CD4-positive, alpha-beta T cell treated with Interferon gamma for 1 hour (primary cell): ENCODE measurements at regions not wholly inside any gene's neighbourhood (a gene's known extent, or its start where the extent isn't known, plus 50 kb on each side); places are given as distances from the start of the nearest gene placed in this dataset.

Experiments used
- DNase-seq: peaks from one replicate; pipeline ENCODE4 v3.0.0-alpha.2; 2020

DNA sequence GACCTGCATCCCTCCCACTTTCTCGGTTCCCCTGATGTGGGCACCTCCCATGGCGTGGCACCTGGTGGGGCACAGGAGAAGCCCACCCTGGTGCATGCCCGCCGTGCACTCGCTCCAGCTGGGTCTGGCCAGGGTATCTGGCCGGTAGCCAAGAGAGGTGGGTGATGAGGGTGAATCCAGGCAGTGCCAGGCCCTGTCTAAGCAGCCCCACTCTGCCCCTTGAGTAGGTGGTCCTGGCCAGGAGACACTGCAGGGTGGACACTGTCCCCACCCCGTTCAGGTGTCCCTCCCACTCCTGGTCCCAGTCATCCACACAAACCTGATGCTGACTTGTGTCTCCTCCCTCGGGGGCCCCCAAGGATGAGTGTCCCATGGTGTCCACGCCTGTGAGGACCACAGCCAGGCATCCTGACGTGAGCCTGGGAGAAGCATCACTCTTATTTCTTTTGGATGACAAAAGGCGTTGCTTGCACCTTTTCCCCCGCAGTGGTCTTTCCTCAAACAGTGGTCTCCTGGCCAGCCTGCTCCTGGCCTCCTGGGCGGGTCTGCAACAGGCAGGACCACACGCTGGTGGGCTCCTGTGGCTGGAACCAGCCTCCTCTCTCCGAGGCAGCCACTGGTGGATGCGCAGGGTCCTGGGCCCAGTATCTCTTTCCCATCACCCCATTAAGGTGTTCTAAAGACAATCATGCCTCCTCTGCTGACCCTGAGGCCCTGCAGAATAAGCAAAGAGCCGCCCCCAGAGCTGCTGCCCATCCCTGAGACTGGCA is 922.3 kb downstream of the BRD1 start:
- no peak for DNase-seq

DNA sequence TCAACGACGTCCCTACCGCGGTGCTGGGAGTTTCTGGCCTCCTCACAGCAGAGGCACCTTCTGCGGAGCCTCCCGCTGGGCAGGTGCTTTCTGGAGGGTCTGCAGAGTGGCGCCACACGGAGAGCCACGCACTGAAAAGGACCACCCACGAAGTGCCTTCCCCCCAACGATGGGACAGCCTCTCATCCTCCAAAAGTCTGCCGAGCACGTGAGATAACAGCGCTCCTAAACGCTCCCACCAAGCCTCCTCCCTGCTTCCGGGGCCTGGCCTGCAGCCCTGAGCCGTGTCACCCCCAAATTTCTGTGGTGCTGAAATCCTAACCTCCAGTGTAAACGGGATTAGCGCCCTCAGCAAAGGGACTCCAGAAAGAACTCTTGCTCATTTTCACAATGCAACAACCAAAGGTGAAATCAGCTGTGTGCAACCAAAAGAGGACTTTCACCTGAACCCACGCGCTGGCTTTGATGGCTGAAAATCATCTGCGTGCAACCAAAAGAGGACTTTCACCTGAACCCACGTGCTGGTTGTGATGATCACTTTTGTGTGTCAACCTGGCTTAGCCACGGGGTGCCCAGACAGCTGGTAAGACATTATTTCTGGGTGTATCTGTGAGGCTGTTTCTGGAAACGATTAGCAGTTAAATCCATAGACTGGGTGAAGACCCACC is 924.6 kb downstream of the BRD1 start:
- no peak for DNase-seq

GRCh38 chr22:48902001-48902869 is 925.4 kb downstream of the BRD1 start:
- DNase-seq = no peak

DNA sequence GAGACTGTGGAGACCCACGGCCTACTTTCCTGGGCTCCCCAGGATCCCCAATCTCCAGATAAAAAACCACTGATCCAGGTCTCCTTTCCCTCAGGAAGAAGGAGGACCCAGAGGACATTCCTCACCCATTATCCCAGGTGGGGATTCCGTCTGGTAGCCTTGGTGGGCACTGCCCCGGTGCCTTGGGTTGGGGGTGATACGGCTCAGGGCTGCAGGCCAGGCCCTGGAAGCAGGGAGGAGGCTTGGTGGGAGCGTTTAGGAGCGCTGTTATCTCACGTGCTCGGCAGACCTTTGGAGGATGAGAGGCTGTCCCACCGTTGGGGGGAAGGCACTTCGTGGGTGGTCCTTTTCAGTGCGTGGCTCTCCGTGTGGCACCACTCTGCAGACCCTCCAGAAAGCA is 926.3 kb downstream of the BRD1 start:
- DNase-seq = no peak

- DNase-seq = no peak
Measured at GRCh38 chr22:48900626-48901025, 927.0 kb downstream of the BRD1 start.

GRCh38 chr22:48900327-48900597 is 927.4 kb downstream of the BRD1 start:
- no peak for DNase-seq

DNA sequence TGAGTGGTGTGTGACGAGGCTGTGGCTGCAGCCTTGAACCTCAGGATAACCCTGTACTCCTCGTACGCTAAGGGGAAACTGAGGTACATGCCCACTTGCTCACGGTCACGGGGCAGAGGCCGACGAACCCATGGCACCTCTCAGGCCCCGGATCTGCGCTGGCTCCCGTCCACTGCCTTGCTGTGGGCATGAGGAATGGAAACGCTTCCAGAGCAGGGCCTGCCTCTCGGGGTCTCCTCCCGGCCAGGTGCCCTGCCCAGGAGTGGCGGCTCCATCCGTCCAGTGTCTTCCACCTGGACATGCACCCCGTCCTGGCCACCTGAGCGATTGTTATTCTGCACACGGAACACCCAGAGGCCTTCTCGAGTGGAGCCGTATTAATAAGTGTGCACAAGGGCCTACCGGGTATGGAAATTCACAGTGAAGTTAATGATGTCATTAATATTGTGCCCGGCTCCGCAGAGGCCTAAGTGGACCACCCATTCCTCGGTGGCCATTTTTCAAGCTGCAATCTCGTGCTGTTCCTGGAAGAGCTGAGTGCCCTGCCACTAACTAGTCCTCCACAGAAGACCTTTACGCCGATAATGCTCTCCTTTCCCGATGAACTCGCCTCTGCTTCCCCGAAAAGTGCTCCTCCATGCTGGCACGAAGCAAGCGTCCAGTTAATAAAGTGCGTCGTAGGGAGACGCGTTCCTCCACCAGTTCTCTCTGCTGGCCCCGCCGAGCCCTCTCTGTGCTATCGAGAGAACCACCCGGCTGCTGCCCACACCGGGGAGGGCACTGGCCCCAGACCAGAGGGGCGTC is 927.9 kb downstream of the BRD1 start:
- DNase-seq = no peak

DNA sequence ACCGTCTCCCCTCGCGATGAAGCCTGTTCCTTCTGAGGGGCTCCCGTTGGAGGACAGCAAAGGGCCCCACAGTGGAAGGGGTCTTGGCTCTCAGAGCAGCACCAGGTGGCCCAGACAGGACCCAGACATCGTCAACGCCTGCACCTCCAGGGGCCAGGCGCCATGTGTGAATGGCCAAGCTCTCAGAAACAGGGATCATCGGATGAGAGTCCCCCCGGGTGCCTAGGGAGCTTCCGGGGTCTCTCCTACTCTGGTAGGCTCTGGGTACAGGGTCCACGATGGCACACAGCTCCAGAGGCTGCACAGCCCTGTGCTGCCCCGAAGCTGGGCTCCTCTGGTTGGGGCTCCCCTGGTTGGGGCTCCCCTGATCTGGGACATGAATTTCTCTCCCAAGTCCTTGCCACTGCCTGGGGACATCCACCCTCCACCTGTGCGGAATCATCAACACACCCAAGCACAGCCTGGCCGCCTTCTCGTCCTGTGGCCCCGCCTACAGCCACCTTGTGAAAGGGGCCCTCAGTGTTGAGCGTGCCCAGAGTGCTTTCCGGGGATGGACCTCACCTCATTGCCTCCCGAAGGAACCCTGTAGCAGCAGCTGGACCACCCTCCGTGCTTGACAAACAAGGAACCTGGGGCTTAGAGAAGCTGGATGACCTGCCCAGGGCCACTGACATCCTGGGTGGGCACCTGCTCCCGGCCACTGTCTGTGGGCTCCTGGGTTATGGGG is 929.0 kb downstream of the BRD1 start:
- no peak for DNase-seq

DNA sequence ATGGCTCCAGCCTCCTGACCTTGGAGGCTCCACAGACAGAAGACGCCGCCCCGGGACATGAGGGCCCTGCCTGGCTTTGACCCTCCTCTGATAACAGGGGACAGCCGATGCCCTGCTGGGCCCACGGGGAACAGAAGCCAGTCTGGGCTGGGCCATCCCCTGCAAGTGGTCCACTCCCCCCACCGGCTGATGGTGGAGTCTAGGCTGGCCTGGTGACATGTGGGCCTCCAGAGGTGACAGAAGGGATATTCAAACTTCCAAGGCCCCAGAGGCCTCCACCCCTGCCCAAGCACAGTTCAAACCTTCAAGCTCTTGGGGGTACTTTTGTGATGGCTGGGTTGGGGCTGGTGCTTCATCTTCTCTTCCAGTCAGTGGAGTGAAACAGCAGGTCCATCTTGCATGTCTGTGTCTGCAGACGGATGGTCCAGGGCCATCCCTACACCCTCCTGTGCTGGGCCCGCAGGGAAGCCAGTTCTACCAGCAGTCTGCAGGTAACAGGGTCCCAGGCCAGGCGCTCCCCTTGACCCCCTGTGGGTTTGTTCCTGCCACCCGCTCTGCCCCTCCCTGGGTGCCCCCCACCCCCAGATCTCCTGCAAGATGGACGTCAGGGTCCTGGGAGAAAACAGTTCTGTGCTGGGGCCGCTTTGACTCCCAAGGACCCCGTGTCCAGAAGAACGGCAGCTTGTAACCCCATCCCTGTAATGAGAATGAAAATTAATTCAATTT is 929.9 kb downstream of the BRD1 start:
- no peak for DNase-seq

- DNase-seq = no peak
Measured at GRCh38 chr22:48896766-48897644, 930.7 kb downstream of the BRD1 start.

GRCh38 chr22:48895831-48896765 is 931.6 kb downstream of the BRD1 start:
- DNase-seq = no peak

DNA sequence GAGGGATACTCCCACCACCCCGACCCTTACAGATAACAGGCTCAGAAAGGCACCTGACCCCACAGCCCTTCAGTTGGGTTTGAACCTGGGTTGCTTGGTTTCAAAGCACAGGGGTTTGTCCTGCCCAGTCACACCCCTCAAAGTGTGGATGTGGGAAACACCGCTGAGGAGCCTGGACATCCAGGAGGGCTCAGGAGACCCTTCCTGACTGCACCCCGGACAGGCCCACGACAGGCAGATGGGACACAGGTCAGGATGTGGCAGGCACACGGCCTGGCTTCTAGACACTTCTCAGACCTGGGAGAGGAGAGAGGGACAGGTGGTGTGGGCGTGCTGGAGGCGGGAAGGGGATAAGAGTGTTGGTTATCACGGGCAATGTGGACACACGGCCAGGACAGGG is 932.3 kb downstream of the BRD1 start:
- no peak for DNase-seq

- DNase-seq = no peak
Measured at GRCh38 chr22:48894804-48895250, 932.8 kb downstream of the BRD1 start.

DNA sequence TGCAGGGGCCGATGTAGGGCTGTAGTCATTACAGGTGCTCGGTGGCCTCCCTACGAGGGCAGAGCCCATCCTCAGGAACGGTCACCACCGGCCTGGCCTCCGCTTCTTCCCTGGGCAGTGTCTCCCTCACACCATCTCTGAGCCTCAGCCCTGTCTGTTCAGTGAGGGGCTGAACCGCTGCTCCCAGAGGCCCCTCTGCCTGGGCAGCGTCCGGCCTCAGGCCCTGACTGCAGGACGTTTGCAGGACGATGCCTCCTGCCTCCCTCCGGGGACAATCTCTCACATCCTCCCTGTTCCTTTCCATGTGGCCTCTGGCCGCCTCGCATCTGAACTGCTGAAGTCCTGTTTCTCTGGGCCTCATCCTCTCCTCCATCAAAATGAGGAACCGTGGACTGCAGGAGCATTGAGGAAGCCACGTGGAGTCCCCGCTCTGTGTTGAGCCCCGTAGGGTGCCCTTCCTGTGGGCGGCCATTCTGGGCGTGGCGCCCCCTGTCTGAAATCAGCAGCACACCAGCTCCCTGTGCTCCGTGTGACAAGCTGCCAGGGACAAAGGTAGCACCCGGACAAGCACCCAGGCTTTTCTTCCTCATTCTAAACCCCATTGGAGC is 933.5 kb downstream of the BRD1 start:
- DNase-seq = no peak

- DNase-seq = no peak
Measured at GRCh38 chr22:48893288-48894063, 934.2 kb downstream of the BRD1 start.

DNA sequence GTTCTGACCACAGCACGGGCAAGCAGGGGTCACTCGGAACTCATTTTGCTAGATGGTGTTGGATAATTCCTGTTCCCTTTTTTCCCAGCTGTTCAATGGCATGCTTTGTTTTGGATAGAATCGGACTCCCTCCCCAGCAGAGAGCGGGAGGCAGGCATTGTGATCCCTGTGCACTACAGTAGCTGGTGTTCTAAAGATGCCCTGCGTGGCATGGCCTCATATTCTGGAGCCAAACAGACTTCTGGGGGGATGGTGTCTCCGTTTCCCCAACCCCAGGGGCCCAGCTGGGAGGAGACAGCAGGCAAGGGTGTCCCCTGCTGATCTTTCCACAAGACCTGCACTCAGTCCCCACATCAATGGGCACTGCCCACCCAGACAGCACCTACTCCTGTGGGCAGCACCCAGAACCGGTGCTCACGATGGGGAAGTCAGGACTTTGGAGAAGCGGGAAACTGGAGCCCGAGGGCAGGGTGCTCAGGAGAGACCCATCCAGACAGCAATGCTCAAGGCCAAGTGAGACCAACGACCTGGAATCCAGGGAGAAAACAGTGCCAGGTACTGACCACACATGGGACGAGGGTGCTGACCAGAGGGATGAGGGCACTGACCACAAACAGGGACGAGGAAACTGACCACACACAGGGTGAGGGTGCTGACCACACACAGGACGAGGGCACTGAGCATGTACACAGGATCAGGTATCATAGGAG is 934.9 kb downstream of the BRD1 start:
- DNase-seq = no peak
